Naive thymus-derived CD4-positive, alpha-beta T cell (primary cell): ENCODE measurements at regions not wholly inside any gene's neighbourhood (a gene's known extent, or its start where the extent isn't known, plus 50 kb on each side); places are given as distances from the start of the nearest gene placed in this dataset.
A peak's percentile ranks its signal among the peaks of the same experiment; 100 is the strongest.

Experiments used
- ATAC-seq: fragments of 150-1000 bp; cut with Tn5 transposase; 2 replicates; pipeline ENCODE4 v1.10.0; 2021; ENCODE audit warnings: mild to moderate bottlenecking, moderate library complexity
- CTCF ChIA-PET: fragments of 350-600 bp; sonication (Branson Sonifier 250); formaldehyde crosslinking; loops from one replicate; lab custom pipeline; 2021; ENCODE audit warnings: antibody characterized with exemption; lab: Charles Lee
- POLR2A ChIA-PET: fragments of 350-600 bp; sonication (Branson Sonifier 250); formaldehyde crosslinking; loops from one replicate; lab custom pipeline; 2021; ENCODE audit warnings: antibody characterized with exemption, inconsistent platforms; lab: Charles Lee
- DNase-seq, 9 donors: peaks; one replicate each; pipeline versions ENCODE4 v3.0.0 to v3.0.0-alpha.2; 2020 to 2022; ENCODE audit warnings: mixed read lengths in 1 of 9
- H3K27ac ChIP-seq: one replicate; pipeline ENCODE4 v1.7.0; 2013; ENCODE audit warnings: mild to moderate bottlenecking, low read depth, low read length, moderate library complexity
- H3K27me3 ChIP-seq, 2 donors: one replicate each; pipeline ENCODE4 v1.7.0; 2013; ENCODE audit warnings: low read length in 2 of 2, mild to moderate bottlenecking in 2 of 2, moderate library complexity in 2 of 2; ENCODE audit not compliant: control insufficient read depth in 2 of 2, insufficient read depth in 2 of 2
- H3K36me3 ChIP-seq, 3 experiments: 1 replicate in 2 of 3; 2 replicates in 1 of 3; pipeline ENCODE4 v1.7.0; 2013; ENCODE audit warnings: low read length in 3 of 3, mild to moderate bottlenecking in 3 of 3, moderate library complexity in 1 of 3; ENCODE audit not compliant: insufficient read depth in 3 of 3, control insufficient read depth in 2 of 3
- H3K4me1 ChIP-seq, 2 donors: one replicate each; pipeline ENCODE4 v1.7.0; 2013; ENCODE audit warnings: low read length in 2 of 2, mild to moderate bottlenecking in 2 of 2, moderate library complexity in 1 of 2; ENCODE audit not compliant: control insufficient read depth in 2 of 2, insufficient read depth in 2 of 2
- H3K4me3 ChIP-seq: 2 replicates; pipeline ENCODE4 v1.7.0; 2013; ENCODE audit warnings: mild to moderate bottlenecking, low read length
- H3K9me3 ChIP-seq, 3 experiments: 1 replicate in 2 of 3; 2 replicates in 1 of 3; pipeline ENCODE4 v1.7.0; 2013; ENCODE audit warnings: low read length in 3 of 3; ENCODE audit not compliant: control insufficient read depth in 2 of 3
- H3K27ac Mint-ChIP-seq, 9 donors: one replicate each; pipeline ENCODE4 v1.8.0; 2020 to 2022; ENCODE audit warnings: mixed read lengths in 9 of 9, mild to moderate bottlenecking in 8 of 9, moderate library complexity in 5 of 9, inconsistent platforms in 2 of 9
- H3K27me3 Mint-ChIP-seq, 5 donors: one replicate each; pipeline ENCODE4 v1.8.0; 2021 to 2022; ENCODE audit warnings: mixed read lengths in 5 of 5, mild to moderate bottlenecking in 1 of 5
- H3K36me3 Mint-ChIP-seq, 5 donors: one replicate each; pipeline ENCODE4 v1.8.0; 2020 to 2022; ENCODE audit warnings: mixed read lengths in 5 of 5, mild to moderate bottlenecking in 3 of 5, inconsistent platforms in 1 of 5
- H3K4me1 Mint-ChIP-seq, 7 donors: one replicate each; pipeline ENCODE4 v1.8.0; 2020 to 2022; ENCODE audit warnings: mixed read lengths in 7 of 7, mild to moderate bottlenecking in 3 of 7, inconsistent platforms in 1 of 7
- H3K4me3 Mint-ChIP-seq, 10 donors: one replicate each; pipeline ENCODE4 v1.8.0; 2020 to 2022; ENCODE audit warnings: mild to moderate bottlenecking in 10 of 10, mixed read lengths in 10 of 10, moderate library complexity in 6 of 10, inconsistent platforms in 2 of 10
- H3K9me3 Mint-ChIP-seq, 11 donors: one replicate each; pipeline ENCODE4 v1.8.0; 2020 to 2022; ENCODE audit warnings: mixed read lengths in 11 of 11, mild to moderate bottlenecking in 4 of 11, inconsistent platforms in 1 of 11, moderate library complexity in 1 of 11
- intact Hi-C, 2 donors: fragments of 100-400 bp; cut with micrococcal nuclease; formaldehyde crosslinking; loops; one replicate each; pipeline ENCODE4 v1.15.1; 2023

DNA sequence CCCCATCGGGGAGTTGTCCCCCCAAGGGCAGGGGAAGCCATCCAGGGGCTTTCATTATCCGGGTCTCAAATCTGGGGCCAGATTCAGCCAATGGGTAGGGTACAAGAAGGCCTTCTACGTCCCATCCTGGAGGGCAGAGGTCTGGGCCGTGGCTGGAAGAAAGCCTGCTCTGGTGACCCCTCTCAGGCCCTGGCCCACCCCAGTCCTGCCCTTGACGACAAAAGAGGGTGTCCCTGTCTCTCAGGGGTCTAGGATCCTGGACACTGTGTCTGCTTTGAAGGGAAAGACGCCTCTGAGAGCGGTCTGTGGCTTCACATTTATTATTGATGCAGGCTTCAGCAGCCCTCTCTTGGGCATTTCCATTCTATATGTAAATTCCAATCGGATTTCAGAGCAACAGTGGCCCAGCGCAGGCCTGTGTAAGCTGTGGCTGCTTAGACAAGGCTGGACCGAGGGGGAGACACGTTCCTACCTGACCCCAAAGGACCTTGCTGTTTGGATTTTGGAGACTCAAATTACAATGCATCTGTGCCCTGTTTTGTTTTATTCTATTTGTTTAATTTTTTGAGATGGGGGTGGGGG lies 83.2 kb upstream of the BAIAP2L1 start:
- Histone ChIP-seq H3K27me3 (no peaks in the 10 kb centered on the region), H3K4me3 (no peak overlapping the region), H3K9me3 (no peaks in the 10 kb centered on the region), H3K27ac (no peak overlapping the region), H3K4me1 (no peaks in the 10 kb centered on the region), H3K36me3 (no peaks in the 10 kb centered on the region)
- no peak overlapping the region for H3K4me3 Mint-ChIP-seq
- ChIA-PET POLR2A (no interaction called here), CTCF (no interaction called here)
- H3K36me3 Mint-ChIP-seq: peaks cover 0 to 4% (median 0%) of the 10 kb centered on the region in 5 donors
- peaks cover 0 to 8% (median 0%) of the 10 kb centered on the region in 11 donors for H3K9me3 Mint-ChIP-seq
- peaks cover 0 to 31% (median 14%) of the 10 kb centered on the region in 5 donors for H3K27me3 Mint-ChIP-seq
- no peaks in the 10 kb centered on the region for H3K4me1 Mint-ChIP-seq
- DNase-seq: no peak
- ATAC-seq: no peak
- intact Hi-C loops: no loop called here
- no peak overlapping the region for H3K27ac Mint-ChIP-seq

DNA sequence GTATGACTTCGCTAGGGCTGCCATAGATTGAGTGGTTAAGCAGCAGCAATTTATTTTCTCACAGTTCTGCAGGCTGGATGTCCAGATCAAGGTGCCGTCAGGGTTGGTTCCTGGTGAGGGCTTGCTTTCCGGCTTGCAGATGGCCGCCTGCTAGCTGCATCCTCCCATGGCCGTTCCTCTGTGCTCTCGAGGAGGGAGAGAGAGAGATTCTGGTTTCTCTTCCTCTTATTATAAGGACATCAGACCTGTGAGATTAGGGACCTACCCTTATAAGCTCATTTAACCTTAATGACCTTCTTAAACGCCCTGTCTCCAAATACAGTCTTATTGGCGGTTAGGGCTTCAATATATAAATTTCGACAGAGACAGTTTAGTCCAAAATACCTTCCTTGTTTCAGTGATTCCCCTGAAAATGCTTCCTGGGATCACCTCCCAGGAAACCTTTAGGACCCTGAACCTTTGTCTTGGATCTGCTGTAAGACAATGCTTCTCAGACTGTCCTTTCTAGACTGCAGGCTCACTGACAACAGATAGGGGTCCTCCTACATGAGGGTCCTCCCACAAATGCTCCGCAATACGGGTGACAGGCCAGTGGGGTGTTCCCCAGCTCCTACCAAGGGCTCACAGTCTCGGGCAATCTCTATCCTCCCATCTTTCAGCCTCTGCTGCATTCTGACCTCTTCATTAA lies 82.5 kb upstream of the BAIAP2L1 start:
- no peak overlapping the region for H3K4me3 ChIP-seq
- H3K36me3 ChIP-seq: no peaks in the 10 kb centered on the region
- no peak overlapping the region for H3K27ac Mint-ChIP-seq
- no peaks in the 10 kb centered on the region for H3K4me1 Mint-ChIP-seq
- ChIA-PET POLR2A (no interaction called here), CTCF (no interaction called here)
- H3K27ac ChIP-seq: no peak overlapping the region
- H3K36me3 Mint-ChIP-seq: no peaks in the 10 kb centered on the region
- peaks cover 0 to 8% (median 0%) of the 10 kb centered on the region in 11 donors for H3K9me3 Mint-ChIP-seq
- H3K27me3 Mint-ChIP-seq: peaks cover 0 to 25% (median 14%) of the 10 kb centered on the region in 5 donors
- no peak overlapping the region for H3K4me3 Mint-ChIP-seq
- intact Hi-C loops: no loop called here
- H3K4me1 ChIP-seq: no peaks in the 10 kb centered on the region
- no peaks in the 10 kb centered on the region for H3K9me3 ChIP-seq
- ATAC-seq (no peak), DNase-seq (no peak)
- H3K27me3 ChIP-seq: no peaks in the 10 kb centered on the region

DNA sequence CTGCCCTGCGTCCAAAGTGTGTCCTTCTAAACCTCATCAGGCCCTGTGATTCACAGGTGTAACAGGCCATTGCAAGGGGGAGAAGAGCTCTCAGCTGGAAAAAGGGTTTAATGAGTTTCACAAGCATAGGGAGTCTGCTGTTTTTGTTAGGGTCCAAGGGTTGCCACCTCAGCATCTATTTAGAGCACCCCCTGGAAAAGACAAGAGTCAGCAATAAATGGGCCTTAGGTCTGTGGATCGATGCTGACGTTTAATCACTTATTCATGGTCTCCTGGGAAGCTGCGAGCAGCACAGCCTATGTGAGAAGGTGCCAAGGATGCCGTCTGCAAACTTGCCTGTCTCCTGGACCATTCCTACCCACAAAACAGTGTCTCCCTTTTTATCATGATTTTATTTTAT lies 78.4 kb upstream of the BAIAP2L1 start:
- intact Hi-C loops: no loop called here
- no peaks in the 10 kb centered on the region for H3K9me3 Mint-ChIP-seq
- no peak overlapping the region for H3K27ac Mint-ChIP-seq
- Histone ChIP-seq H3K9me3 (no peaks in the 10 kb centered on the region), H3K27me3 (no peaks in the 10 kb centered on the region), H3K36me3 (no peaks in the 10 kb centered on the region), H3K4me1 (no peaks in the 10 kb centered on the region), H3K4me3 (no peak overlapping the region), H3K27ac (no peak overlapping the region)
- ChIA-PET POLR2A (interaction anchor here (0.7 kb wide), 1 partner anchor 21 kb away, joined by 3 read pairs; no protein-coding TSS in a partner anchor), CTCF (no interaction called here)
- no peak for ATAC-seq
- H3K27me3 Mint-ChIP-seq: peaks cover 0 to 12% (median 2%) of the 10 kb centered on the region in 5 donors
- H3K4me3 Mint-ChIP-seq: no peak overlapping the region
- H3K4me1 Mint-ChIP-seq: no peaks in the 10 kb centered on the region
- no peak for DNase-seq
- H3K36me3 Mint-ChIP-seq: no peaks in the 10 kb centered on the region

DNA sequence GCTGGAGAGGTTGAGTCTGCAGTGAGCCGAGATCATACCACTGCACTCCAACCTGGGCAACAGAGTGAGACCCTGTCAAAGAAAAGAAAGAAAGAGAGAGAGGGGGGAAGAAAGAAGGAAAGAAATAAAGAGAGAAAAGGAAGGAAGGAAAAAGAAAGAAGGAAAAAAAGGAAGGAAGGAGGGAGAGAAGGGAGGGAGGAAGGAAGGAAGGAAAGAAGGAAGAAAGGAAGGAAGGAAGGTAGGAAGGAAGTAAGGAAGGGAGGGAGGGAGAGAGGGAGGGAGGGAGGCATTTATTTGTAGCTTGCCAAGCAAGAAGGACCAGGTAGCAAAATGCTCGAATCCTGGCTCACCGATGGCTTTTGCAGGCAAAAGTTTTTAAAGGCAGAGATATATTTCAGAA lies 74.5 kb upstream of the BAIAP2L1 start:
- CTCF ChIA-PET: no interaction called here
- H3K36me3 Mint-ChIP-seq: no peaks in the 10 kb centered on the region
- intact Hi-C loops: no loop called here

DNA sequence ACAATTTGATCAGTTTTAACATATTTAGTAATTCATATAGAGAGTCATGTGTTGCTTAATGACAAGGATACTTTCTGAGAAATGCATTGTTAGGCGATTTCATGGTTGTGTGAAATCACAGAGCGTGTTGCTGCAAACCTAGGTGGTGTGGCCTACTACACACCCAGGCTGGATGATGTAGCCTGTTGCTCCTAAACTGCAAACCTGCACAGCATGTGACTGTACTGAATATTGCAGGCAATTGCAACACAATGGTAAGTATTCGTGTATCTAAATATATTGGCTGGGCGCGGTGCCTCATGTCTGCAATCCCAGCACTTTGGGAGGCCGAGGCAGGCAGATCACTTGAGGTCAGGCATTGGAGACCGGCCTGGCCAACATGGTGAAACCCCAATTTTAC lies 73.7 kb upstream of the BAIAP2L1 start:
- peaks cover 0 to 9% (median 0%) of the 10 kb centered on the region in 11 donors for H3K9me3 Mint-ChIP-seq
- CTCF ChIA-PET: no interaction called here

More for the DNA sequence above, 74.5 kb upstream of the BAIAP2L1 start:
- Mint-ChIP-seq H3K4me3 (no peak overlapping the region), H3K9me3 (peaks cover 0 to 9% (median 0%) of the 10 kb centered on the region in 11 donors), H3K27me3 (peaks cover 10 to 30% (median 29%) of the 10 kb centered on the region in 5 donors), H3K4me1 (peaks cover 0 to 13% (median 7%) of the 10 kb centered on the region in 7 donors), H3K27ac (peak overlapping the region in 1 of 9 donors; percentile 10)
- no peak for DNase-seq
- Histone ChIP-seq H3K27ac (no peak overlapping the region), H3K4me1 (no peaks in the 10 kb centered on the region), H3K36me3 (no peaks in the 10 kb centered on the region), H3K27me3 (no peaks in the 10 kb centered on the region), H3K4me3 (no peak overlapping the region), H3K9me3 (no peaks in the 10 kb centered on the region)
- ATAC-seq: no peak
- POLR2A ChIA-PET: no interaction called here

DNA sequence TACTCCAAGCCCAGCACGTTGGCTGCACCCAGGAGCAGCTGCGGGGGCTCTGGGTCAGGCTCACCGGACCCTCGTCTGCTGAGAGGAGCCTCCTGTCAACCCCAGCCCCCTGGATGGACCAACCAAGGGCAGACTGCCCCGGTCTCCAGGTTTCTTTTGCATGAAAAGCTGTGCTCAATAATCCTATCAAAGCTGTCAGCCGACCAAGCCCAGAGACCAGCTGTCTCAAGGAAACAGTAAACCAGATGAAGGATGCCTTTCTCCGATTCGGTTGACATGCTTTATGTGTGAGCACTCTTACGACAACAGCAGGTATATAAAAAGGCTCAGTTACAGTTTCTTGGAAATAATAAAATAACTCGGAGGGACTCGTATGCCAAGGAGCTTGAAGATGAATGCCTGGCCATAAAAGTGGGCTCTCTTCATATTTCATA lies 71.6 kb upstream of the BAIAP2L1 start:
- Histone ChIP-seq H3K27me3 (no peaks in the 10 kb centered on the region), H3K4me1 (no peaks in the 10 kb centered on the region), H3K27ac (no peak overlapping the region), H3K36me3 (no peaks in the 10 kb centered on the region), H3K9me3 (no peaks in the 10 kb centered on the region), H3K4me3 (no peak overlapping the region)
- peaks cover 0 to 3% (median 0%) of the 10 kb centered on the region in 5 donors for H3K36me3 Mint-ChIP-seq
- intact Hi-C loops: no loop called here
- DNase-seq: no peak
- no peak overlapping the region for H3K4me3 Mint-ChIP-seq
- CTCF ChIA-PET: no interaction called here
- peaks cover 0 to 13% (median 7%) of the 10 kb centered on the region in 7 donors for H3K4me1 Mint-ChIP-seq
- POLR2A ChIA-PET: interaction anchor here (0.8 kb wide), 1 partner anchor 24 kb away, joined by 3 read pairs; no protein-coding TSS in a partner anchor
- H3K27ac Mint-ChIP-seq: no peak overlapping the region
- ATAC-seq: no peak
- peaks cover 0 to 13% (median 0%) of the 10 kb centered on the region in 11 donors for H3K9me3 Mint-ChIP-seq
- peaks cover 10 to 49% (median 36%) of the 10 kb centered on the region in 5 donors for H3K27me3 Mint-ChIP-seq

More for the DNA sequence above, 73.7 kb upstream of the BAIAP2L1 start:
- no peak overlapping the region for H3K4me3 Mint-ChIP-seq
- peaks cover 0 to 13% (median 7%) of the 10 kb centered on the region in 7 donors for H3K4me1 Mint-ChIP-seq
- POLR2A ChIA-PET: no interaction called here
- H3K27ac Mint-ChIP-seq: no peak overlapping the region
- peaks cover 10 to 35% (median 30%) of the 10 kb centered on the region in 5 donors for H3K27me3 Mint-ChIP-seq
- H3K36me3 Mint-ChIP-seq: no peaks in the 10 kb centered on the region
- ATAC-seq (no peak), DNase-seq (no peak)
- no peaks in the 10 kb centered on the region for H3K27me3 ChIP-seq
- no peak overlapping the region for H3K4me3 ChIP-seq
- intact Hi-C loops: no loop called here
- H3K27ac ChIP-seq: no peak overlapping the region
- H3K9me3 ChIP-seq: no peaks in the 10 kb centered on the region
- H3K36me3 ChIP-seq: no peaks in the 10 kb centered on the region
- no peaks in the 10 kb centered on the region for H3K4me1 ChIP-seq
